Bronchial epithelial cell (primary cell): ENCODE measurements at regions not wholly inside any gene's neighbourhood (a gene's known extent, or its start where the extent isn't known, plus 50 kb on each side); places are given as distances from the start of the nearest gene placed in this dataset.

Experiments used
- DNase-seq: peaks from one replicate; pipeline ENCODE4 v3.0.0-alpha.2; 2010; ENCODE audit warnings: low read depth
- FAIRE-seq: peaks from 2 replicates; lab custom pipeline; 2011; peaks lifted over from hg19 to GRCh38; lab: Jason Lieb, UNC
- H3K27me3 ChIP-seq: 2 replicates; pipeline ENCODE4 v1.5.1; 2011; ENCODE audit warnings: low read length; ENCODE audit not compliant: control insufficient read depth, insufficient read depth
- H3K36me3 ChIP-seq: 2 replicates; pipeline ENCODE4 v1.5.1; 2011; ENCODE audit warnings: low read length; ENCODE audit not compliant: control insufficient read depth, insufficient read depth
- H3K4me3 ChIP-seq: 2 replicates; pipeline ENCODE4 v1.5.1; 2011; ENCODE audit warnings: mild to moderate bottlenecking, low read depth, low read length, control low read depth
- TF ChIP-seq, protein P1 (sequence below): IDR thresholded peaks from 2 replicates; pipeline ENCODE4 v1.5.1; 2011; ENCODE audit warnings: mild to moderate bottlenecking, moderate library complexity, low read length, control low read depth, inconsistent platforms; ENCODE audit not compliant: insufficient read depth, severe bottlenecking

DNA sequence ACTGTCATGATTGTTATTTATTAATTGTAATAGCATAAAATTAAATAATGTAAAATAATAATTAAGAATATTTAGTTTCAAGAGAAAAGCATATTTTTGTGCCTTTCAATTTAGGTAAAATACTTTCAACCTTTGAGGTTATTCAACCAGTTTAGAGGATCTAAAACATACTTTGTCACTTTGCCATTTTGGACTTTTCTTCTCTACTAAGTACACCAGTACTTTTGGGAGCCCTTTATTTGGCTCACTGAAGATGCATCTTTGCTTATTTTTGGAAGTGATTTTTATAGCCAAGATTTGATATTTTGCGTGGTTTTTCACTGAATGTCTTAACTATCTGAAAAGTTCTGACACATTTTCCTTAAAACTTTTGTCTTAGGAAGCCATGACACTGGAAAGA lies 860.5 kb downstream of the SORCS1 start:
- H3K4me3 ChIP-seq, result no peak overlapping the region
- H3K36me3 ChIP-seq, result no peaks in the 10 kb centered on the region
- TF ChIP-seq, protein P1, sequence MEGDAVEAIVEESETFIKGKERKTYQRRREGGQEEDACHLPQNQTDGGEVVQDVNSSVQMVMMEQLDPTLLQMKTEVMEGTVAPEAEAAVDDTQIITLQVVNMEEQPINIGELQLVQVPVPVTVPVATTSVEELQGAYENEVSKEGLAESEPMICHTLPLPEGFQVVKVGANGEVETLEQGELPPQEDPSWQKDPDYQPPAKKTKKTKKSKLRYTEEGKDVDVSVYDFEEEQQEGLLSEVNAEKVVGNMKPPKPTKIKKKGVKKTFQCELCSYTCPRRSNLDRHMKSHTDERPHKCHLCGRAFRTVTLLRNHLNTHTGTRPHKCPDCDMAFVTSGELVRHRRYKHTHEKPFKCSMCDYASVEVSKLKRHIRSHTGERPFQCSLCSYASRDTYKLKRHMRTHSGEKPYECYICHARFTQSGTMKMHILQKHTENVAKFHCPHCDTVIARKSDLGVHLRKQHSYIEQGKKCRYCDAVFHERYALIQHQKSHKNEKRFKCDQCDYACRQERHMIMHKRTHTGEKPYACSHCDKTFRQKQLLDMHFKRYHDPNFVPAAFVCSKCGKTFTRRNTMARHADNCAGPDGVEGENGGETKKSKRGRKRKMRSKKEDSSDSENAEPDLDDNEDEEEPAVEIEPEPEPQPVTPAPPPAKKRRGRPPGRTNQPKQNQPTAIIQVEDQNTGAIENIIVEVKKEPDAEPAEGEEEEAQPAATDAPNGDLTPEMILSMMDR, result no peak

DNA sequence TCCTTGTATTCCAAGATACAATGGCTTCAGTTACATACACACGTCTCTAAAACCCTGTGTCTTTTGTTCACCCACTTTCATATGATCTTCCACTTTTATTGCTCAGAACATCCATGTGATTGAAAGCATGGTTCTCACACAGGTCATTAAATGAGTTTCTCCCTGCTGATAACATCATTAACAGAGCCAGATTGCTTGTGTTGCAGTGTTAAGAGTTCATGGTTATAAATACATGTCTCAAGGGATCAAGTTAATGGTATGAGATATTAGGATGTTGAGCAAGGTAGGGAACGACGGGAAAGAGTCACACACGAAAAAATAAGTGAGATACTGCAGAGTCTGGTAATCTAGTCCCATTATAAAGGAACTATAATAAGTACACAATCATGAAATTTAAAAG lies 861.5 kb downstream of the SORCS1 start:
- TF ChIP-seq, protein P1, result no peak
- Histone ChIP-seq H3K27me3 (no peaks in the 10 kb centered on the region), H3K4me3 (no peak overlapping the region), H3K36me3 (no peaks in the 10 kb centered on the region)
- DNase-seq (no peak), FAIRE-seq (no peak)

More for the DNA sequence above, 860.5 kb downstream of the SORCS1 start:
- FAIRE-seq, result no peak
- no peaks in the 10 kb centered on the region for H3K27me3 ChIP-seq
- no peak for DNase-seq

DNA sequence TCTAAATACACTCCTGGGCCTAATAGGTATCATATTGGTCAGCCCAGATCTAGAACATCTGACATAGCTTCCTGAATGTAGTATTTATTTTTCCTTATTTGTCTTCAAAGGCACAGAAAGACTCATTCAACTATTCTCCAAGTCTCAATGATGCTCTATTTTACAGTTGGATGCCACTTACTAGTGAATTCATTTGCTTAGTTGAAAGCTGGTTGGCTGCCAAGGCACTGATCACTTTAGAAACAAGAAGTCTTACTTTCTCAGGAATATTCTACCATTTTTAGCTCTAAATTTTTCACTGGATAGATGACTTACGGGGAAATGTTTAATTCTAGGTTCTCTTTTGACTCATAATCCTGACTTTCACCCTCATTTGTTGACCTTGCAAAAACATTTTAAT lies 863.4 kb downstream of the SORCS1 start:
- FAIRE-seq (no peak), DNase-seq (no peak)
- no peak overlapping the region for H3K4me3 ChIP-seq
- H3K27me3 ChIP-seq, result no peaks in the 10 kb centered on the region
- H3K36me3 ChIP-seq, result no peaks in the 10 kb centered on the region
- TF ChIP-seq, protein P1, result no peak

- TF ChIP-seq, protein P1, result no peak
- Histone ChIP-seq H3K36me3 (no peaks in the 10 kb centered on the region), H3K27me3 (no peaks in the 10 kb centered on the region), H3K4me3 (no peak overlapping the region)
- FAIRE-seq (no peak), DNase-seq (no peak)
Observed at GRCh38 chr10:106296750-106297392, 867.6 kb downstream of the SORCS1 start.

DNA sequence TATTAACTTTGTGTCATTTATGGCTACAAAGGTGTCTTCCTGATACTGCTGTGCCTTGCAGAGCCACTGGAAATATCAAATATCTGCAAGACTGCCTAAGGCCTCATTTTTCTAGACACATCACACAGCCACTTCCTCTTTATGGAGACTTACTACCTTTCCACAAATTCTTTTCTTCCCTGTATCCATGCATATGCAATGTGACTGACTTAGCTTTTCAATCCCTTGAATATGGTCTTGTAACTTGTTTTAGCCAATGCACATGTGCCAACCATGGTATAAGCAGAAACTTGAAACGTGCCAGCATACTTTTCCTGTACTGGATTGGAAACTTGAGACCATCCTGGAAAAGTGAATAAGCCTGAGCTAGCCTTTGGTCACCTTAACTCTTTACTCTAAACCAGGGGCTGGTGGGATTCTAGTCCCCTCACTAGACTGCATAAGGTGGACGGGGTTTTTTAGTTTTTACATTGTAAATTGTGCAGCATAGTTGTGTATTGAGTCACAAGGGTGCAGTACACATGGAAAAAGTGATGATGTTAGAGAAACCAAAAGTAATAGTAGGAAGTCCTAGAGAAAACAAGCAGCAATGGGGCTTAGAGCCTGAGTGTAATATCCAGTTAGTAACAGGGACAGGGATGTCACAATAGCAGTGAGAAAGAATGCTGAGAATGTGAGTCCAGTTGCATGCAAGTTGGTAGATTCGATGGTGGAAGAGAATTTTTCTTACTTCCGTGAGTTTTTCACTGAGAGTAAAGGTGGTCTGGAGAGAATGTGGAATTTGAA lies 879.5 kb downstream of the SORCS1 start:
- DNase-seq, result no peak
- TF ChIP-seq, protein P1, result no peak

More for the DNA sequence above, 879.5 kb downstream of the SORCS1 start:
- Histone ChIP-seq H3K36me3 (no peaks in the 10 kb centered on the region), H3K4me3 (no peak overlapping the region), H3K27me3 (no peaks in the 10 kb centered on the region)
- FAIRE-seq, result no peak
